B cell (primary cell): ENCODE measurements at regions not wholly inside any gene's neighbourhood (a gene's known extent, or its start where the extent isn't known, plus 50 kb on each side); places are given as distances from the start of the nearest gene placed in this dataset.

Experiments used
- ATAC-seq: fragments of 200-7000 bp; cut with Tn5 transposase; one replicate; pipeline ENCODE4 v1.10.0; 2021; ENCODE audit warnings: low read depth, mild to moderate bottlenecking, moderate number of reproducible peaks, moderate library complexity
- CTCF ChIA-PET: fragments of 350-600 bp; sonication (Branson Sonifier 250); formaldehyde crosslinking; loops from one replicate; lab custom pipeline; 2021; ENCODE audit warnings: antibody characterized with exemption, inconsistent platforms; lab: Charles Lee
- POLR2A ChIA-PET: fragments of 350-600 bp; sonication (Branson Sonifier 250); formaldehyde crosslinking; loops from one replicate; lab custom pipeline; 2021; ENCODE audit warnings: antibody characterized with exemption; lab: Charles Lee
- DNase-seq: peaks from one replicate; pipeline ENCODE4 v3.0.0; 2013
- H2AFZ ChIP-seq: 2 replicates; pipeline ENCODE4 v1.6.1; 2012; ENCODE audit warnings: mild to moderate bottlenecking, low read depth, low read length; ENCODE audit not compliant: insufficient read depth, poor library complexity, severe bottlenecking
- H3K27ac ChIP-seq, 2 donors: 1 replicate in 1 of 2; 2 replicates in 1 of 2; pipeline ENCODE4 v1.5.1; 2012 to 2013; ENCODE audit warnings: low read length in 2 of 2, mild to moderate bottlenecking in 2 of 2, moderate library complexity in 1 of 2
- H3K27me3 ChIP-seq, 4 experiments: fragments of 200-600 bp in 1 of 4; sonication (generic) in 1 of 4; replicated peaks in 1 of 4; 1 replicate in 2 of 4; 2 replicates in 2 of 4; pipeline versions ENCODE4 v1.6.1 to v1.7.0; 2013 to 2016; ENCODE audit warnings: low read length in 3 of 4, mild to moderate bottlenecking in 2 of 4, mixed read lengths in 1 of 4, moderate library complexity in 1 of 4; ENCODE audit not compliant: insufficient read depth in 4 of 4, control insufficient read depth in 3 of 4; ENCODE audit errors: control extremely low read depth in 1 of 4
- H3K36me3 ChIP-seq, 2 experiments: replicated peaks in 1 of 2; 1 replicate in 1 of 2; 2 replicates in 1 of 2; pipeline versions ENCODE4 v1.6.1 to v1.7.1; 2013; ENCODE audit warnings: low read length in 1 of 2; ENCODE audit not compliant: insufficient read depth in 2 of 2, control insufficient read depth in 1 of 2; ENCODE audit errors: control extremely low read depth in 1 of 2, extremely low read depth in 1 of 2
- H3K4me1 ChIP-seq, 2 donors: fragments of 200-600 bp in 1 of 2; sonication (generic) in 1 of 2; 1 replicate in 1 of 2; 2 replicates in 1 of 2; pipeline versions ENCODE4 v1.5.1 to v1.6.1; 2013 to 2017; ENCODE audit warnings: low read length in 2 of 2; ENCODE audit not compliant: control insufficient read depth in 2 of 2, insufficient read depth in 2 of 2
- H3K4me2 ChIP-seq: replicated peaks from 2 replicates; pipeline ENCODE3; 2012; ENCODE audit warnings: mild to moderate bottlenecking, low read depth, low read length; ENCODE audit not compliant: poor library complexity, severe bottlenecking
- H3K4me3 ChIP-seq, 5 experiments: fragments of 200-600 bp in 1 of 5; sonication (generic) in 1 of 5; 1 replicate in 3 of 5; 2 replicates in 2 of 5; pipeline versions ENCODE4 v1.5.1 to v1.7.0; 2011 to 2016; ENCODE audit warnings: low read length in 4 of 5, mild to moderate bottlenecking in 4 of 5, low read depth in 2 of 5, control low read depth in 1 of 5, moderate library complexity in 1 of 5; ENCODE audit not compliant: insufficient read depth in 1 of 5; ENCODE audit errors: control extremely low read depth in 1 of 5, extremely low read depth in 1 of 5
- H3K79me2 ChIP-seq: fragments of 200-600 bp; sonication (generic); one replicate; pipeline ENCODE4 v1.6.0; 2016; ENCODE audit warnings: low read length; ENCODE audit not compliant: control insufficient read depth, insufficient read depth
- H3K9ac ChIP-seq: fragments of 200-600 bp; sonication (generic); 2 replicates; pipeline ENCODE4 v1.6.1; 2017; ENCODE audit warnings: mild to moderate bottlenecking, low read length, moderate library complexity
- H3K9me3 ChIP-seq, 3 donors: one replicate each; pipeline versions ENCODE4 v1.6.1 to v1.7.1; 2013; ENCODE audit warnings: low read length in 2 of 3; ENCODE audit not compliant: control insufficient read depth in 2 of 3, insufficient read depth in 1 of 3; ENCODE audit errors: control extremely low read depth in 1 of 3
- H4K20me1 ChIP-seq: 2 replicates; pipeline ENCODE4 v1.6.0; 2012; ENCODE audit warnings: mild to moderate bottlenecking, low read length; ENCODE audit not compliant: insufficient read depth, control insufficient read depth, poor library complexity, severe bottlenecking
- H3K27ac Mint-ChIP-seq: one replicate; pipeline ENCODE4 v1.8.0; 2021; ENCODE audit warnings: mixed read lengths
- H3K27me3 Mint-ChIP-seq: one replicate; pipeline ENCODE4 v1.8.0; 2021; ENCODE audit warnings: mixed read lengths
- H3K4me1 Mint-ChIP-seq: one replicate; pipeline ENCODE4 v1.8.0; 2021; ENCODE audit warnings: mixed read lengths
- H3K4me3 Mint-ChIP-seq: one replicate; pipeline ENCODE4 v1.8.0; 2021; ENCODE audit warnings: mixed read lengths
- H3K9me3 Mint-ChIP-seq: one replicate; pipeline ENCODE4 v1.8.0; 2022; ENCODE audit warnings: mixed read lengths; ENCODE audit not compliant: insufficient read depth
- EZH2 ChIP-seq: IDR thresholded peaks from 2 replicates; pipeline ENCODE4 v1.6.1; 2012; ENCODE audit warnings: borderline replicate concordance, low read depth, mild to moderate bottlenecking, moderate library complexity, low read length; ENCODE audit not compliant: insufficient read depth, poor library complexity, severe bottlenecking
- WGBS: methylation state at CpG from one replicate; pipeline ENCODE4 v1.1.5; 2013; ENCODE audit warnings: missing lambda C conversion rate; ENCODE audit not compliant: insufficient coverage; 5-methylcytosine and 5-hydroxymethylcytosine counted together
- intact Hi-C: fragments of 100-400 bp; cut with micrococcal nuclease; formaldehyde crosslinking; loops from one replicate; pipeline ENCODE4 v1.10.0; 2022
- TF ChIP-seq, protein P1 (sequence below): fragments of 200-600 bp; IDR thresholded peaks from one replicate; pipeline ENCODE4 v1.8.0; 2022; ENCODE audit warnings: antibody characterized with exemption, mild to moderate bottlenecking

- Histone ChIP-seq H3K27ac (no peak overlapping the region), H4K20me1 (no peaks in the 10 kb centered on the region), H3K4me3 (no peak overlapping the region), H3K36me3 (no peaks in the 10 kb centered on the region), H3K9ac (no peak overlapping the region), H3K9me3 (peaks cover 0 to 19% (median 0%) of the 10 kb centered on the region in 3 donors), H3K4me1 (no peaks in the 10 kb centered on the region), H2AFZ (no peak overlapping the region), H3K79me2 (no peaks in the 10 kb centered on the region), H3K4me2 (no peak overlapping the region), H3K27me3 (peaks cover 0 to 4% (median 0%) of the 10 kb centered on the region in 4 experiments)
- Mint-ChIP-seq H3K4me1 (no peaks in the 10 kb centered on the region), H3K27ac (no peak overlapping the region), H3K27me3 (peaks cover 11% of the 10 kb centered on the region), H3K4me3 (no peak overlapping the region), H3K9me3 (no peaks in the 10 kb centered on the region)
- WGBS, result 91% methylated on average over 6 of the region's 6 CpGs
- DNase-seq, result no peak
- TF ChIP-seq, protein P1, sequence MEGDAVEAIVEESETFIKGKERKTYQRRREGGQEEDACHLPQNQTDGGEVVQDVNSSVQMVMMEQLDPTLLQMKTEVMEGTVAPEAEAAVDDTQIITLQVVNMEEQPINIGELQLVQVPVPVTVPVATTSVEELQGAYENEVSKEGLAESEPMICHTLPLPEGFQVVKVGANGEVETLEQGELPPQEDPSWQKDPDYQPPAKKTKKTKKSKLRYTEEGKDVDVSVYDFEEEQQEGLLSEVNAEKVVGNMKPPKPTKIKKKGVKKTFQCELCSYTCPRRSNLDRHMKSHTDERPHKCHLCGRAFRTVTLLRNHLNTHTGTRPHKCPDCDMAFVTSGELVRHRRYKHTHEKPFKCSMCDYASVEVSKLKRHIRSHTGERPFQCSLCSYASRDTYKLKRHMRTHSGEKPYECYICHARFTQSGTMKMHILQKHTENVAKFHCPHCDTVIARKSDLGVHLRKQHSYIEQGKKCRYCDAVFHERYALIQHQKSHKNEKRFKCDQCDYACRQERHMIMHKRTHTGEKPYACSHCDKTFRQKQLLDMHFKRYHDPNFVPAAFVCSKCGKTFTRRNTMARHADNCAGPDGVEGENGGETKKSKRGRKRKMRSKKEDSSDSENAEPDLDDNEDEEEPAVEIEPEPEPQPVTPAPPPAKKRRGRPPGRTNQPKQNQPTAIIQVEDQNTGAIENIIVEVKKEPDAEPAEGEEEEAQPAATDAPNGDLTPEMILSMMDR, result no peak
- no peak for TF ChIP-seq EZH2
- intact Hi-C loops, result no loop called here
- ATAC-seq, result no peak
- CTCF ChIA-PET, result no interaction called here
- POLR2A ChIA-PET, result no interaction called here
Observed at GRCh38 chr11:116638463-116638862, 134.3 kb downstream of the BUD13 start.

GRCh38 chr11:116637766-116638165 lies 135.0 kb downstream of the BUD13 start:
- TF ChIP-seq EZH2, result no peak
- TF ChIP-seq, protein P1, result no peak
- Histone ChIP-seq H3K27me3 (peaks cover 0 to 4% (median 0%) of the 10 kb centered on the region in 4 experiments), H3K9ac (no peak overlapping the region), H3K79me2 (no peaks in the 10 kb centered on the region), H3K36me3 (no peaks in the 10 kb centered on the region), H4K20me1 (no peaks in the 10 kb centered on the region), H3K4me2 (no peak overlapping the region), H3K9me3 (peaks cover 0 to 19% (median 0%) of the 10 kb centered on the region in 3 donors), H3K4me3 (no peak overlapping the region), H3K27ac (no peak overlapping the region), H2AFZ (no peak overlapping the region), H3K4me1 (no peaks in the 10 kb centered on the region)
- DNase-seq, result no peak
- CTCF ChIA-PET, result no interaction called here
- H3K4me1 Mint-ChIP-seq, result no peaks in the 10 kb centered on the region
- intact Hi-C loops, result no loop called here
- H3K27ac Mint-ChIP-seq, result no peak overlapping the region
- H3K9me3 Mint-ChIP-seq, result no peaks in the 10 kb centered on the region
- WGBS, result 49% methylated on average over 3 of the region's 4 CpGs
- peaks cover 11% of the 10 kb centered on the region for H3K27me3 Mint-ChIP-seq
- no peak for ATAC-seq
- no peak overlapping the region for H3K4me3 Mint-ChIP-seq
- POLR2A ChIA-PET, result no interaction called here
